SK-N-MC (cell line): ENCODE measurements at regions not wholly inside any gene's neighbourhood (a gene's known extent, or its start where the extent isn't known, plus 50 kb on each side); places are given as distances from the start of the nearest gene placed in this dataset.

Experiments
- EZH2 ChIP-seq: fragments of 200-600 bp; sonication (generic); IDR thresholded peaks from one replicate; pipeline ENCODE4 v1.6.1; 2017; ENCODE audit warnings: antibody characterized with exemption
- POLR2AphosphoS5 ChIP-seq: IDR thresholded peaks from 2 replicates; pipeline ENCODE4 v1.6.1; 2012; ENCODE audit warnings: mild to moderate bottlenecking, low read depth, low read length, borderline replicate concordance

- TF ChIP-seq EZH2 (no peak), POLR2AphosphoS5 (no peak)
Measured at GRCh38 chr11:116644201-116644940, 128.4 kb downstream of the BUD13 start.
